GM19372 (cell line): ENCODE measurements at regions not wholly inside any gene's neighbourhood (a gene's known extent, or its start where the extent isn't known, plus 50 kb on each side); places are given as distances from the start of the nearest gene placed in this dataset.

Experiments used
- ATAC-seq: cut with Tn5 transposase; IDR thresholded peaks from one replicate; pipeline ENCODE4 v1.9.1; 2021; ENCODE audit warnings: mild to moderate bottlenecking, low read depth, moderate library complexity; ENCODE audit not compliant: unreplicated experiment

DNA sequence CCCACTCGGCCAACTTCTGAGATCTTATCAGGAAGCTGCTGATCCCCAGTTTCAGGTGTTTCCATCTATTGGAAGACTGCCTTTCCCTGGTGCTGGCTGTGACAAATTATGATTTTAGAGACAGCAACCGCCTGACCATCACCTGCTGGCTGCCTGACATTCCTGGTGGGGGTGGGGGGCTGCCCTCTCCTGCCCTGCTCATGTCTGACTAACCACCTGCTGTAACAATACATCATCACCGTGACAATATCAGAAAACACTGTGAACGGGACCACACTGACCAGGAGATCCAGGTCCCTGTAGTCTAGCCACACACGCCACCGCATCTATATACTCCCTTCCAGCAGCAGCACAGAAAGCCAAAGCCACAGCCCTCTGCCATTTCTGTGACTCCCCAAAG, 537.5 kb downstream of the QKI start:
- ATAC-seq, result no peak

DNA sequence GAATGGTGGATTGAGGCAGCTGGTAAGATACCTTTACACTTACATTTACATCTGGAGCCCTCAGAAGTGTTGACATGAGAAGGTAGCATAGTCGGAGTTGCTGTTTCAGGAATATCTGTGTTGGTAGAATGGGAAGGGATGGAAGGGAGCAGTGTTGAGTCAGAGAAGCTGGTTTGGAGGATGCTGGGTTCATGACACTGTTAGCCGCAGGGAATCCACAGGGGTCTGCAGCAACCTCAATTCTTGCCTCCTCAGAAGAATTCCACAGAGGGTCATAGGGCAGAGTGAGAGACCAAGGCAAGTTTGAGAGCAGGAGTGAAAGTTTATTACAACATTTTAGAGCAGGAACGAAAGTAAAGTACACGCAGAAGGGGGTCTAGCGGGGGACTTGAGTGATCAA, 536.8 kb downstream of the QKI start:
- ATAC-seq, result no peak

DNA sequence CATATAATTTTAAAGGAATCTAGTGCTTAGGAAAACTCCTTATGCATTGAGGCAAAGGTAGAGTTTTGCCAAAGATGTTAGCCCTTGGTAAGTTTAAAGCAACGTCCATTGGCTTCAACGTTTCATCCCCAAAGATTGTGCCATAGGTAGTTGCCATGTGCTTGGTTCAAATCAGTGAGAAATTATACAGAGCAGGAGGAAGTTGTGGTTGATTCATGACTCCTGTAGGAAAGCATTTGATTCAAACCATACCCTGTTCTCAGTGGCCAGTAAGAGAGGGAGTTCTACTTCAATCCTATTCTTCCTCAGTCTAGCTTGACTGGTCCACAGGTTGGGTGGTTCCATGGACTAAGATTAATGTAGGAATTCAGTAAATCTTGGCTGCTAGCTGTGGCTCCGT, 535.6 kb downstream of the QKI start:
- no peak for ATAC-seq

DNA sequence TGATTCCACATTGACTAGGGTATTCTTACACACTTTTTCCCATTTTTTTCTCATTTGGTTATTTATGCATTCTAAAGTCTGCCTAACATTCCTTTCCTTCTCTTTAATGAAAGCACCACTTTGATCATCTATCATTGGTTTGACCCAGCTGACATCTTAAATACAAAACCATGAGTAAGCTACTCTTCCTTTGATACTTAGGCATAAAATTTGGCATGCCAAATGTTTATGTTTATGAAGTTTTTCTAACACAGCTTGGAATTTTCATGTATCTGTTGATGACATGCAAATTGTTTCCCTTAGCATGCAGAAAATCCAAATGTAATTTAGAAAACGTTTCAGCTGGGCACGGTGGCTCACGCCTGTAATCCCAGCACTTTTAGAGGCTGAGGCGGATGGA, 534.9 kb downstream of the QKI start:
- ATAC-seq, result no peak

DNA sequence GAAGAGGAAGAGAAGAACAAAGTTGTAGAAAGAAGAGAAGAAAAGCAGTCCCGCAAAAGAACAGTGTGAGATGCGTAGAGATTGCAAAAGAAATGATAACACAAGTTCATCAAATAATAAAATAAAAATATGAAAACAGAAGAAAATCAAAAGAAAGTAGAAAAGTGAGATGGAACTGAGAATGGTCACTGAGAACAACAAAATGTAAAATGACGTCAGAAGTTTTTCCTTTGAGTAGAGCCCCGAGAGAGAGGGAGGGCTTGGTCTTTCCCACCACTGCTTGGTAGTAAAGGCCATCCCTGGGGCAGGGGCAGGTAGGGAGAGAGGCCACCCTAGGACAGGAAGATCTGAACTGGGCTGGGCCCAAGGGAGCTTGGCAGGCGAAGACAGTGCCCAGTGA, 533.7 kb downstream of the QKI start:
- no peak for ATAC-seq

DNA sequence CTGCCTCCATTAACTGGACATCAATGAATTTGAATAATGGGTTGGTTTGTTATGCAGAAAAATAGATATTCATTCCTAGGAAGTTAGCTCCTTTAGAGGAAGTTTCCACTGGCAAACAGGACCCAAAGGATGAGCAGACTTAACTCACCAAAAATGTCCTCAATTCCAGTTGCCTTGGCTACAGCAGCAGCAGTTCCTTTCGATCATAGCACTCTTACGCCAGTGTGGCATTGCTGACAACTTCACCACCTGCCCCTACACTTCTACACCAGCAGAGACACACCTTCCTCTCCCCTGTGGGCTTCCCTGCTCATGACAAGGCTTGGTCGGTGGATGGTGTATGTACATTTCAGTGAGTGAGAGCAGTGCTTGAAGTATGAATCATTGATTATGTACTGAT, 532.8 kb downstream of the QKI start:
- ATAC-seq, result no peak

DNA sequence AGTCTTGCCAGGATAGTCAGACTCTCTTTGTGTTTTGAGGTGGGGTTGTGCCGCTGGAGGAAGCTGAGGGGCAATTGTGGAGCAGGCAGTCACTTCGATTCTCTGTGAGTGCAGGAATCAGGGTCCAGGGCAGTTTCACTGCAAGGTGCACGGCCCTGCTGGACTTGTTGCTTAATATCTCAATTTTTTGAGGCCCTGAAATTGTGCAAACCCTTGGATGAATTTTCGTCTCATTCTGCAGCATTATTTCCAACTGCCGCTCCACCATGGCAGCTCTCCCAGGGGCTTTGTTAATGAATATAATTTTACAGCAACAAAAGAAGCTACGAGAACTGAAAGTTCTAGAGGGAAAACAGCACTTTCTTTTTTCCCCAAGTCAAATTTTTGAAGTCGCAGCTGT, 531.9 kb downstream of the QKI start:
- ATAC-seq, result no peak

DNA sequence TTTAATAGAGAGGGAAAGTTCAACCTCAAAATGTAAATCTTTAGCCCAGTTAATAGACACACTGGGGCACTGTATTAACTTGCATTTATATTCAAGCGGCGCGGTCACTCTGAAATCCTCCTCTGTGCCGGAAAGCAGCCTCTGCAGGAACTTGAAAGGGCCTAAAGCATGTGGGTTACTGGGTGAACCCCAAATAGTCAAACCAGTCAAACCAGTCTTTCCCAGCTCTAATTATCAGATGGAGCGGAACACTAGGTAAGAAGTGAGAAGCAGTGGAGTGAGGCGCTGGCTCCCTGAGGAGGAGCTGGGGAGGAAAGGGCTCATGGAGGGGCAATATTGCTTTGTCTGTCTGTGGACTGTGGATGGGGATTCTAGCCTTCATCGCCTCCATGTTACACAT, 531.3 kb downstream of the QKI start:
- ATAC-seq, result no peak

DNA sequence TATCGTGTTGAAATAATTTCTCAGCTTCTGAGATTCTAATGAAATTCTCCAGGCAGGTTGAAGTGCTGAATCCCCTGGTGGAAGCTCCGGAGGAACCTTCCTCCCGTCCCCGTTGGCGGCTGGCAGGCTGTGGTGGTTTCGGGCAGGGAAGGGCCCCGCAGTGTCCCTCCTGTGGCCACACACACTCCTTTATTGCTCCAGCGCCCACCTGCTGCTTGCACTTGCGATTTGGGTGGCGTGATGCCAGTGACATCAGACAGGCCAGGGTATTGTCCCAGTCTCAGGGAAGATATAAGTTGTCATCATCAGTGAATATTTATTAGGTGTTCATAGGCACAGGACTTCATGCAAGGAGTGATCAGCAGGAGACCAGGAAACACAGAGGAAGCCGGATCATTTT, 530.4 kb downstream of the QKI start:
- ATAC-seq, result no peak

DNA sequence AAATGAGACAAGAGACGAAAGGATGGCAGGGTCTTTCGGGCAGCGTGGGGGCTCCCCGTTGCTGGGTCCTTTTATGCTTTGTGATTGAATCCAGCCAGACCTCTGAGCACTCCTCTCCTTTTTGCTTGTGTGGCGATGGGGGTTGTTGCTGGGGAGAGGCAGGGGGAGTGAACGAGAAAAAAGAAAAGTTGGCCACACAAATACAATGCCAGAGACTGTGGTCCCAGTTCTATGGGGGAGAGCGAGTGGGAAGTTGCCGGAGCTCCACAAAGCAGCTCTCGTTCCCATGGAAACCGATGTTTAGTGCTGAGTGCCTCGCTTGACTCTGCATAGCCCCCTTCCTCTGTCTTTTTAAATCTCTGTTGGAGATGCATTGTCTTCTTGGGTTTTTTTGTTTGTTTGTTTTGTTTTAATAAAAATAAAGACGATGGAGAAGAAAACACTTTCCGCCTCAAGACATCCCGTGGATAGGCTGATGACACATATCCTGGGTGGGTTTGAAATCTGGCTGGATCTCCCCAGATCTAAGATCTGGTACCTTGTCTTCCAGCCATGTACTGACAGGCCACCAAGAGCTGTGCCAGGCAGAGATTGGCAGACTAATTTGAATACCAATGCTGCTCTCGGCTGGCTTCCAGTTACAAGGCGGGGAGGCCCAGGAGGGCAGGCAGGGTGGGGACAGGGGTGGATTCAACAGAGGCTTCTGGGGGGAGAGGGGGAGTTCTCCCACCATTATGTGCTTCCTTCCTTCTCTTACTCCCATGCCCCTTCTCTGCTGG, 529.3 kb downstream of the QKI start:
- ATAC-seq, result no peak

DNA sequence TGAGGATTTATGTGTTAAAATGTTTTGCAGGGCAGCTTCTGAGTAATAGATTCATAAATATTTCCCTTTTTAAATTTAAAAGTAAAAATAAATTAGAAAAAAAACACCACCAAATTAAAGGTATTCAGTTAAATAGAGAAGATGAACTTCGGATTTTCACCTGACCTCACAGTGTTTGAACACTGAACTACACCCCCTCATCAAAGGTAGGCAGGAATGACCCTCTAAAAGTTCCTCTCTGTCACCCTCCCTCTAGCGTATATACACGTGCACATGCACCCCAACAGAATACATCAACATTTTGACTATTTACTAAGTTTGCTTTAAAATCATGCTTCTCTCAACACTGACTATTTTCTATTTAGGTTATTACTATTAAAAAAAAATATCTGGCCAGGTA, 528.3 kb downstream of the QKI start:
- no peak for ATAC-seq

DNA sequence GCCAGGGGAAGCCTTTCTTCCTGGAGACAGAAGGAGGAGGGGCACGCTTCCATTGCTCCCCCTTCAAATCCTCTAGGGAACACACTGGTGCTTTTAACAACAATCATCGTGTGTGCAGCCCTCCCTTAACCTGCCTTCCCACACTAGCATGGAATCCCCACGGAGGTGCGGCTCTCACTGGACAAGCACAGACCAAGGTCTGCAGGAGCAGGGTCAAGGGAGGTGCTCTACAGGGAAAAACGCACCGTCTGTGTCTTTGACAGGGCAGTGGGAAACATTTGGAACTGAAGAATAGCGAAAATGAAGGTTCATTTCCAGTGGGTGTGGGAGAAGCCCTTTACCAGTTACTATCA, 527.1 kb downstream of the QKI start:
- ATAC-seq, result no peak

DNA sequence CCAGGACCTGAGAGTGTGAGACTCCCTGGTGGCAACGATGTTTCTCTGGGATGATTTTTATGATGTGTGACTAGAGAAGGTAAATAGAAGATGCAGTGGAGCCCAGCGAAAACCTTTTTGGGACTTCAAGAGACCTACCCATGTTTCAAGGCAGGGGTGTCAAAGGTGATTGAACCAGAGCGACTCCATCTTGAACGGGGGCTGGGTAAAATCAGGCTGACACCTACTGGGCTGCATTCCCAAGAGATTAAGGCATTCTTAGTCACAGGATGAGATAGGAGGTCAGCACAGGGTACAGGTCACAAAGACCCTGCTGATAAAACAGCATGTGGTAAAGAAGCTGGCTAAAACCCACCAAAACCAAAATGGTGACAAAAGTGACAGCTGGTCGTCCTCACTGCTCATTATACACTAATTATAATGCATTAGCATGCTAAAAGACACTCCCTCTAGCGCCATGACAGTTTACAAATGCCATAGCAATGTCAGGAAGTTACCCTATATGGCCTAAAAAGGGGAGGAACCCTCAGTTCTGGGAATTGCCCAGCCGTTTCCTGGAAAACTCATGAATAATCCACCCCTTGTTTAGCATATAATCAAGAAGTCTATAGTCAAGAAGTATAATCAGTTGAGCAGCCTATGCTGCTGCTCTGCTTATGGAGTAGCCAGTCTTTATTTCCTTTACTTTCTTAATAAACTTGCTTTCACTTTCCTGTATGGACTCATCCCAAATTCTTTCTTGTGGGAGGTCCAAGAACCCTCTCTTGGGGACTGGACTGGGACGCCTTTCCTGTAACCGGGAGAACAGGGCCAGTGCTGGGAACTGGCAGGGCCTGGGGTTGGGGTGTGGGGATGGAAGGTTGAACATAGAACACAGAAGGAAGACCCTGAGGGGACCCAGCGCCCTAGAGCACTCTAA, 526.4 kb downstream of the QKI start:
- ATAC-seq, result no peak

DNA sequence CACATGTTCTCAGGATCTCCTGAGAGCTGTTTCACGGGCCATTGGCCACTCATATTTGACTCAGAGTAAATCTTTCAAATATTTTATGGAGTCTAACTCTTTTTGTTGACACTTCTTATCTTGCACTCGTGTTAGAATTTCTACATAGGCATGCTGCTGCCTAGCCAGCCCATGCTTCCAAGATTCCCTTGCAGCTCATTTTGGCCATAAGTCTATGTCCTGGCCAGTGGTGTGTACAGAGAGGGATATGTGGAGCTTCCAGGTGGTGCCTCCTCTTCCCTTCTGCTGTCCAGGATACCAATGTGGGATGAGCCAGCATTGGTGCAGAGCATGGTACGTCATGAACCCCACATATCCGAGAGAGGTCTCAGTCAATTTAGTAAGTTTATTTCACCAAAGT, 522.6 kb downstream of the QKI start:
- ATAC-seq, result no peak

DNA sequence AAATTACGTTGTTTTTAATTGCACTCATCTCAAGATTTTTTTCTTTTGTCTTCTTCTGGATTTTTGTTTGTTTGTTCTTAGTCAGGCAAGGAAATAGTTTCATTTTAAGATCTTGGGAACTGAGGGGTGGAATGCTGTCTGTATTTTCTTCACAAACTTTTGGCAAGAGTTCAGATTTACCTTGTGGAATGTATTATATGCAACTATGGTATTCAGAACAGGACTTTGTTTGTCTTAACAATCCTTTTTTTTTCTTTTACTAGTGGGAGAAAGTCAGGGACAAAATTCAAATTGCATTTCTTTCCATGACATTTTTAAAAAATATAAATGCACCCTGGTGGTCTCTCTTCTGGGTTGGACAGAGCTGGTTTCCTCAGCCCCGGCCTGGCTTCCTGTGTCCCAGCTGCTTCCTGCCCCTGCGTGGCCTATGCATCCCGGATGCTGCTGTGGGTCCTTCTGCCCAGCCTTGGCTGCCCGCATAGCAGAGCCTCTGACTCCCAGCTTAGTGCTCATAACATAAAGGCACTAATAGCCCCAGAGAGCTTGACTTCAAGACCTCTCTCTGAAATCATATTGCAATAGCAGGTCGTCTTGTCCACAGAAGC, 520.7 kb downstream of the QKI start:
- no peak for ATAC-seq

DNA sequence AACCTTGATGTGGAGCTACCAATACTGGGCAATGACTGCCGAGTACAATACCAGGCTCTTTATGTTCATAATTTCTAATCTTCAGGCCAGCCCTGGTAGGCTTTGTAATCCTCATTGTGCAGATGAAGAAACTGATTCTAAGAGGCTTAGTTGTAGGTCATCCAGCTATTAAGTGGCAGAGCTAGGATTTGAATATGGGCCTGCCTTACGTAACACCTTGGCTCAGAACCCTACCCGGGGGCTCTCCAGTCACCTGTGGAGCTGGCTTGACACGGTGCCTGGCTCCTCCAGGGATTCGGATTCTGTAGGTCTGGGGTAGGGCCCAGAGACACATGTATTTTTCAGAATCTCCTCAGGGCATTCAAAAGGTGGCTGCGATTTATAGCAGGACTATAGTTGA, 515.5 kb downstream of the QKI start:
- no peak for ATAC-seq

DNA sequence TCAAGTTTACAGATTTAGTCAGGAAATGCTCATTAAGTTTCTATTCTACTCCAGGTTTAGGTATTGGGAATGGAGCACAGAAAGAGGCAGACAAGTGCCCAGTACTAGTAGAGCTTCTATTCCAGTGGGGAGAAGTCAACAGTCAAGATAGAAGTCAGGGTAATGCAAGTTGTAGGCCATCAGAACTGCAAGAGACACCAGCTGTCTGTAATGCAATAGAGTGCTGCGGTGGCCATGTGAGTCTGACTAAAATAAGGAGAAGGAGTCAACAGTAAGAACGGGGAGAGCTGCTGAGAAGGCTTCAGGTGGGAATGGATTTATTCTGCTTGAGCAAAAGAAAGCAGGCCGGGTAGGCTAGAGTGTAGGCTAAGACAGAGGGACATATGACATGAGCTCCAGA, 515.0 kb downstream of the QKI start:
- no peak for ATAC-seq

DNA sequence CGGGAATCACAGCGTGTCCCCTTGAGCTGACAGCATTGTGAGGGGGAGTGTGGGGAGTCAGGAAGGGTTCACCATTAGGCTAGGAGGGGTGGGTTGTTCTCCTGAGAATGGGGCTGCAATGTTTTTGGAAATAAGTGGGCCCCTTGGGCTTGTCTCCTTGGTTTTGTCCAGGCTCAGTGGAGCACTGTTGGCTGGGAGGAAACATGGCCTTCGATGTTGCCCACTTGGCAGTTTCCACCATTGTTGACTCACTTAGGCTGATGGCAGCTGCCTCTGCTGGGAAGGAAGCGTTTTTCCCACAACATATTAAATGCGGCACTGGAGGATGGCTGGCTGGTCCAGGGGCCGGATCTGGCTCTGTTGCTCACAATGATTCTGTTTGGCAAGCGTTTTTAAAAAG, 512.1 kb downstream of the QKI start:
- ATAC-seq, result no peak

DNA sequence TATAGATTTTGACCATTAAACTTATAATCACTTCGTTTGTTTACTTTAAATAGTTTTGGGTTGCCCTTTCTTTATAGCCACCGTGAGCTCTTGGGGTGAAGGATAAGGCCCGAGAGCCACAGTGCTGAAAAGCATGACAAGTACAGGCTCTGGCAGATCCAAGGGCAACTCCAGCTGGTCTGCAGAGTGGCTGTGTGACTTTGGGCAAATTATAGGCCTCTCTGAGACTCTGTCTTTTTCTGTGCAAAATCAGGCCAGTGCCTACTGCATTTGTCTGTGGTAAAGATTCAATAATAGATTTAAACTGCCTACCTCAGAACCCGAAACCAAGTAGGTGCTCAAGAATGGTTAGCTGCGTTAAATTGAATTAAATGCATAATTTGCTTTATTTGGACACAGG, 511.3 kb downstream of the QKI start:
- ATAC-seq, result no peak

DNA sequence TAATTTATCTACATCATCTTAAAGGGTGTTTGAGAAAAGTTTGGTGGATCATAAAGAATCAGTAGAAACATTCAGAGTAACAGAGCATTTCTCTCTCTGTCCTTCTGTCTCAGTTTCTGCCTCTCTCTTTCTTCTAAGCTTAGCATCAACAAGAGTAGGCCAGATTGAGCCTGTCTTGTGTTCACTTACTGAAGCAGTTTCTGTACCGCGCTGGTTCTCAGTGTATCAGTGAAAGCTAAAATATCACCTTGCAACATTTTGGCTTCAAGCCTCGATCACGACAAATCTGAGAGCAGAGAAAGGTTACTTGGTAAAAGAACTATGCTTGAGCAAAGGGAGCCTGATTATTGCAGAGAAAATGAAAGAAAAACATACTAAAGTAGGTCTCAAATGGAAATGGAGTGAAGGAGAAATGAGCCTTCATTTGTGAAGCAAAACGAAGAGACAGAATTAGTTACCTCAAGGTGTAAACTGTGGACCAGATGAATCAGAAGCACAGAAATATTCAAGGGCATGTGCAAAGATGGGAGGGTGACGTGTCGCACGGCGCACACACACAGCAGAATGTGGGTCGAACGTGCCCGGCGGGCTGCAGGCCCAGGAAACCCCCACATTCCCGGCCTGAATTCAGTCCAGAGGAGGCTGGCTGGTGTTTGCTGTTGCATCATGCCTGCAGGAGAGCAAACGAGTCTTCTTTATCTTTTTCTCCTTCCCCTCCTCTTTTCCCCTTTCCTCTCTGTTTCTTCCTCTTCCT, 509.3 kb downstream of the QKI start:
- no peak for ATAC-seq

DNA sequence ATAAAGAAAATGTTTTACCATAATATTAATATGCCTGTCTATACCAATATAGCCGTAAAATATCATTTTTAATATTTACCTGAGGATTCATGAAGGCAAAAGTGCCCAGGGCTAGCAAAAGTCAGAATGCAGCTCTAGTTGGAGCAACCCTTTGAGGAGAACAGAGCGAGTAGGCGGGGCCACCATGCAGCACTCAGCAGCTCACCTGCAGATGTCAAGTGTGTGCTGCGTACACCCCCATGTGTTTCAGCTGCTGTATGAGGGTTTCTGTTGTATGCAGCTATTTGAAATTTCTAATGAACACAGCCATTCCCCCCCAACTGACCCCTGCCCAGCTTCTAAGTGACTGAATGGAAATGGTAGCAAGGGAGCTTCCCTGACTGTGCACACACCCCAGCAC, 508.0 kb downstream of the QKI start:
- ATAC-seq, result no peak
